Astrocyte of the spinal cord (primary cell): ENCODE measurements at regions not wholly inside any gene's neighbourhood (a gene's known extent, or its start where the extent isn't known, plus 50 kb on each side); places are given as distances from the start of the nearest gene placed in this dataset.

Experiments
- DNase-seq: peaks from one replicate; pipeline ENCODE4 v3.0.0; 2011; ENCODE audit warnings: low read depth, low spot score
- H3K4me3 ChIP-seq: 2 replicates; pipeline ENCODE4 v1.5.1; 2011; ENCODE audit warnings: low read depth, mild to moderate bottlenecking, low read length, moderate library complexity
- CTCF ChIP-seq: IDR thresholded peaks from 2 replicates; pipeline ENCODE4 v1.5.1; 2012; ENCODE audit warnings: low read depth, mild to moderate bottlenecking, low read length, inconsistent platforms
- in situ Hi-C: cut with HindIII; loops from 2 replicates; pipeline ENCODE4 v1.10.0; 2017; ENCODE audit warnings: low sequenced_read_pairs

- in situ Hi-C loops, result no loop called here
- TF ChIP-seq CTCF, result no peak
- H3K4me3 ChIP-seq, result no peak overlapping the region
- no peak for DNase-seq
Measured at GRCh38 chr9:7238247-7238637, 480.5 kb downstream of the KDM4C start.

DNA sequence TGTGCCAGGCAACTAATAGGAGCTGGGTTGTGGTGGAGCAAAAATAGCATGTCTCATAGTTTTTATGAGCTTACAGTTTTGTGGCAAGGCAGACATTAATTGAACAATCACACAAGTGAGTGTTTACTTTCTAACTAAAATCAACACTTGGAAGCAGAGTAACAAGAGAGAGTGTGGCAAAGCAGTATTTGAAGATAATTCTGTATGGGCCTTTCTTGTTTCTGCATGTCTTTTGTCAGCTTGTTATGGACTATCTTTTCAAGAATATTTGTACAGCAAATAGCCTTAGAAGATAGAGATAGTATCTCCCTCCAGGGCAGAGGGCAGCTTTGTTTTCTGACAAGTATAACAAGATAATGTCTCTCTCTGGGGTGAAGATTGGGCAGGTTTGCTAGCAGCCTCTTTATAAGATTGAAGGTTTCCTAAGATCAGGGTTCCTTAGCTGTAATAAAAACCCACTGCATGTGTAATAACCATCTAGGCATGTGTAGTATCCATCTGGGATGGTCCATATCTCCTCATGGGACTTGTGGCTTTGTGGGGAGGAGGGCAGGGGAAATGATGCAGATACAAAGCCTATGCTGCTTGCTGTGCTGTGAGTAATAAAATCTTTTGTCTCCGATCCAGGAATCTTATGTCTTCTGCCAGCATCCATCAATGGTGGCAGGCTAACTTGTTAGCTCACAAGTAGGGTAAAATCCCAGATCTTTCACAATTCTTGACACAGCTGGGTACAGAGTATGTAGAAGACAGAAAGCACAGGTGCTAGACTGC is 479.9 kb downstream of the KDM4C start:
- in situ Hi-C loops, result no loop called here
- TF ChIP-seq CTCF, result no peak
- peak; percentile 10 for DNase-seq
- no peak overlapping the region for H3K4me3 ChIP-seq

- TF ChIP-seq CTCF, result no peak
- no peak overlapping the region for H3K4me3 ChIP-seq
- in situ Hi-C loops, result no loop called here
- DNase-seq, result no peak
Measured at GRCh38 chr9:7236186-7236585, 478.4 kb downstream of the KDM4C start.

GRCh38 chr9:7234144-7234543 is 476.4 kb downstream of the KDM4C start:
- DNase-seq, result peak; percentile 15
- in situ Hi-C loops, result no loop called here
- TF ChIP-seq CTCF, result peak; percentile 62
- no peak overlapping the region for H3K4me3 ChIP-seq

DNA sequence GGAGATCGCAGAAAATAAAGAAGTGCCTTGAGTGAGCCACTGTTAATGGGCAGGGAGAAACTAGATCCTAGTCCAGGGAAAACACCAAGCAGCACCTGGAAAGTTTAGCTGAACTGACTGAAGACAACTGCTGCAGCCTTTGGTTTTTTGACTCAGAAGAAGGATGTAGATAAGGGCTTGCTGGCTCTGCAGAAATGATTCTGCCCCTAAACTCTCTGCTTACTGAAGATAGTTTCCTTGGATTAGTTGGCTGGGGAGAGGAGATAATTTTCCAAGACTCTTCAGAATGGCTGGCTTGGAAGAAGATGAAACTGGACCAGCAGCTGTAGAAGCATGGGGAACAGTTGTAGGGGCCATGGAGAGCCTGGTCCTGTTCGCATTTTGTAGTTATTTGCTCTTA is 471.8 kb downstream of the KDM4C start:
- H3K4me3 ChIP-seq, result no peak overlapping the region
- no peak for DNase-seq
- in situ Hi-C loops, result no loop called here
- no peak for TF ChIP-seq CTCF

DNA sequence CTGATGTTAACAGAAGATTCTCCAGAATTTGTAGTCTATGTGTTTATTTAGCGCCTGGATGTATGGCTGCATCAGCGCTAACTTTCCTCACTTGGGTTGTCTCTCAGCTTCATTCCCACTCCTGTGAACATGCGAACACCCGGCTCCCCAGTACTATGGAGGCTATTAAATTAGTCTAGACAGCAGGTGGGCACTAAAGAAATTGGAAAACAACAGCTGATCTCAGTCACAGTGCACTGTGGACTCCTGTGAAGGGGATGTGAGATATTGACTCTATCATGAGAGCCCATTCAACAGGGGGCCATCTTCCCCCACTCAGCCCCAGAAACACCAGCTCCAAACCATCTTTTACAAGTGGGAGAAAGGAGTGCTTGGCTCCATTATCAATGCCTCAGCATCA is 471.0 kb downstream of the KDM4C start:
- no peak for TF ChIP-seq CTCF
- in situ Hi-C loops, result no loop called here
- no peak overlapping the region for H3K4me3 ChIP-seq
- DNase-seq, result no peak

DNA sequence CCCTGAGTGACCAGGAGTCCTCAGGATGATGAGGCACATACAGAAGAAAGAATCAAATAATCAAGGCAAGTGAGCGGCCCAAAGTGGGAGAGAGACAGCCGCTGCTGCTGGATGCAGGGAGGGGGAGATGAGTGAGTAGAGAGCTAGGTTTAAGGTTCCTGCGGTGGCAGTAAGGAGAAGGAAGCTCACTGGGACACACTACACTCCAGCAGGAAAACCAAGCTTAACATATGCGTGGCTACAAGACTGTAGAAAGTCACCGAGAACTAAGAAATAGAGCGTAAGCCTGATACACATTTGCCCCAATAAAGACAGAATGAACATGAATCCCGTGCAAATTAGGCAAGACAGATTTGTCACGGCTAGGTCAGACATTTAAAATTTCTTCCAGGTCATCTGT is 470.2 kb downstream of the KDM4C start:
- TF ChIP-seq CTCF, result no peak
- H3K4me3 ChIP-seq, result no peak overlapping the region
- in situ Hi-C loops, result no loop called here
- DNase-seq, result no peak
